HEK293 (cell line): ENCODE measurements at regions not wholly inside any gene's neighbourhood (a gene's known extent, or its start where the extent isn't known, plus 50 kb on each side); places are given as distances from the start of the nearest gene placed in this dataset.

ENCODE experiments used
- CTCF ChIA-PET: fragments of 350-600 bp; formaldehyde crosslinking; extraction: SDS; loops from one replicate; lab custom pipeline; 2021; ENCODE audit warnings: antibody characterized with exemption; lab: Yijun Ruan, JAX
- POLR2A ChIA-PET: fragments of 300-600 bp; formaldehyde crosslinking; extraction: SDS; loops from one replicate; lab custom pipeline; 2020; ENCODE audit warnings: antibody characterized with exemption, inconsistent platforms; lab: Yijun Ruan, JAX
- H3K27ac ChIP-seq: fragments of 200-500 bp; sonication (Bioruptor generic); 2 replicates; pipeline ENCODE4 v1.5.1; 2014; ENCODE audit warnings: low read depth, low read length, control low read depth, inconsistent platforms; ENCODE audit errors: extremely low read depth
- H3K36me3 ChIP-seq, 2 experiments: fragments of 200-500 bp in 1 of 2; sonication (Bioruptor generic) in 1 of 2; 1 replicate in 1 of 2; 2 replicates in 1 of 2; pipeline ENCODE4 v1.5.1; 2014 to 2017; ENCODE audit warnings: inconsistent platforms in 2 of 2, low read length in 2 of 2; ENCODE audit not compliant: control insufficient read depth in 2 of 2, insufficient read depth in 1 of 2
- H3K4me1 ChIP-seq: fragments of 200-500 bp; sonication (Bioruptor generic); 2 replicates; pipeline ENCODE4 v1.5.1; 2014; ENCODE audit warnings: mild to moderate bottlenecking, low read length, inconsistent platforms; ENCODE audit not compliant: control insufficient read depth, insufficient read depth
- H3K4me3 ChIP-seq: 2 replicates; pipeline ENCODE4 v1.5.1; 2011; ENCODE audit warnings: low read depth, mild to moderate bottlenecking, control low read depth, low read length, moderate library complexity
- H3K9me3 ChIP-seq: fragments of 200-500 bp; sonication (Bioruptor generic); 2 replicates; pipeline ENCODE4 v1.5.1; 2014; ENCODE audit warnings: low read depth, low read length, inconsistent platforms; ENCODE audit not compliant: control insufficient read depth, insufficient read depth
- EGR2 ChIP-seq: fragments of 450-650 bp; formaldehyde crosslinking; IDR thresholded peaks from 2 replicates; pipeline ENCODE4 v1.5.1; 2016; ENCODE audit warnings: low read depth, missing biosample characterization, missing genetic modification characterization
- GLIS1 ChIP-seq: fragments of 450-650 bp; formaldehyde crosslinking; IDR thresholded peaks from 2 replicates; pipeline ENCODE4 v1.5.1; 2016; ENCODE audit warnings: missing biosample characterization, missing genetic modification characterization
- GLIS2 ChIP-seq: fragments of 450-650 bp; formaldehyde crosslinking; IDR thresholded peaks from 2 replicates; pipeline ENCODE4 v1.5.1; 2016; ENCODE audit warnings: missing biosample characterization, missing genetic modification characterization
- KLF8 ChIP-seq: fragments of 450-650 bp; formaldehyde crosslinking; IDR thresholded peaks from 2 replicates; pipeline ENCODE4 v1.5.1; 2016; ENCODE audit warnings: missing biosample characterization, missing genetic modification characterization
- MEIS1 ChIP-seq: sonication (generic); formaldehyde crosslinking; IDR thresholded peaks from 2 replicates; pipeline ENCODE4 v1.8.1; 2022; ENCODE audit warnings: missing genetic modification reagents, mild to moderate bottlenecking, borderline replicate concordance
- PRDM1 ChIP-seq: fragments of 450-650 bp; formaldehyde crosslinking; IDR thresholded peaks from 2 replicates; pipeline ENCODE4; 2016; ENCODE audit warnings: missing biosample characterization, missing genetic modification characterization
- SP7 ChIP-seq: fragments of 450-650 bp; formaldehyde crosslinking; IDR thresholded peaks from 2 replicates; pipeline ENCODE4 v1.5.1; 2016; ENCODE audit warnings: missing biosample characterization, missing genetic modification characterization
- WT1 ChIP-seq: fragments of 450-650 bp; formaldehyde crosslinking; IDR thresholded peaks from 2 replicates; pipeline ENCODE4 v1.5.1; 2016; ENCODE audit warnings: missing biosample characterization, missing genetic modification characterization
- ZIC2 ChIP-seq: fragments of 450-650 bp; formaldehyde crosslinking; IDR thresholded peaks from 2 replicates; pipeline ENCODE4 v1.5.1; 2016; ENCODE audit warnings: missing biosample characterization, missing genetic modification characterization
- ZNF223 ChIP-seq: fragments of 450-650 bp; formaldehyde crosslinking; IDR thresholded peaks from 2 replicates; pipeline ENCODE4 v1.5.1; 2016; ENCODE audit warnings: missing biosample characterization, missing genetic modification characterization
- ZNF626 ChIP-seq: fragments of 450-650 bp; sonication (Bioruptor Pico); formaldehyde crosslinking; IDR thresholded peaks from 2 replicates; pipeline ENCODE4 v1.5.1; 2018; ENCODE audit warnings: missing biosample characterization, missing genetic modification characterization, inconsistent platforms
- ZNF76 ChIP-seq: fragments of 450-650 bp; formaldehyde crosslinking; IDR thresholded peaks from 2 replicates; pipeline ENCODE4; 2016; ENCODE audit warnings: low read depth, missing biosample characterization, missing genetic modification characterization, borderline replicate concordance
- TF ChIP-seq, protein P1 (sequence below): fragments of 450-650 bp; formaldehyde crosslinking; conservative IDR thresholded peaks from 2 replicates; pipeline ENCODE4 v1.5.1; 2016; ENCODE audit warnings: low read depth, missing biosample characterization, missing genetic modification characterization
- TF ChIP-seq, protein P2 (sequence below): fragments of 450-650 bp; formaldehyde crosslinking; IDR thresholded peaks from 2 replicates; pipeline ENCODE4 v1.5.1; 2017; ENCODE audit warnings: missing biosample characterization, missing genetic modification characterization
- TF ChIP-seq, protein P3 (sequence below): fragments of 450-650 bp; formaldehyde crosslinking; IDR thresholded peaks from 2 replicates; pipeline ENCODE4 v1.5.1; 2016; ENCODE audit warnings: missing biosample characterization, missing genetic modification characterization
- TF ChIP-seq, protein P4 (sequence below): fragments of 450-650 bp; formaldehyde crosslinking; IDR thresholded peaks from 2 replicates; pipeline ENCODE4 v1.5.1; 2016; ENCODE audit warnings: missing biosample characterization, missing genetic modification characterization

DNA sequence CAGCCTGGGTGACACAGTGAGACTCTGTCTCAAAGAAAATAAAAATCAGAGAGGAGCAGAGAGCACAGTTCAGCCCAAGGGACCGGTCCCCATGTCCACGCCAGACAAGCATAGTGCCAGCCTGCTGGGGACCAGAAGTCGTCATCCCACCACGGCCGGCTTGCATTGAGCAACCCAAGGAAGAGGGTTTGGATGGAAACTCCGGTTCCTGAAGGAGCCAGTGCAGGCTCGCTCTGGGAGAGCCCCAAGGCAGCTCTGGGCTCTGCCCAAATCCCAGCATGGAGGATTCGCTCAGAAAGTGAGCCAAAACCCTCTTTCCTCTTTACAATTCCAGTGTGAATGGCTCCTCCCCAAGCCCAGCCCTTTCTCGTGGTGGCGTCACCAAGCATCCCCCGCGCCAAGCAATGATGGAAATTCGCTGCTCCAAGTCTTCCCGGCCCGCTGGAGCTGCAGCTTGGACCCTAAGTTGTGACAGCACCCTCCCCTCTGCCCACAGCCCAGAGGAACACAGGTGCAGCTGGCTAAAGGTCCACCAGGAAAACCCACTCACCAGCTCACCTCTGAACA, 64.1 kb upstream of the SLC25A33 start (continued):
- TF ChIP-seq, protein P1, sequence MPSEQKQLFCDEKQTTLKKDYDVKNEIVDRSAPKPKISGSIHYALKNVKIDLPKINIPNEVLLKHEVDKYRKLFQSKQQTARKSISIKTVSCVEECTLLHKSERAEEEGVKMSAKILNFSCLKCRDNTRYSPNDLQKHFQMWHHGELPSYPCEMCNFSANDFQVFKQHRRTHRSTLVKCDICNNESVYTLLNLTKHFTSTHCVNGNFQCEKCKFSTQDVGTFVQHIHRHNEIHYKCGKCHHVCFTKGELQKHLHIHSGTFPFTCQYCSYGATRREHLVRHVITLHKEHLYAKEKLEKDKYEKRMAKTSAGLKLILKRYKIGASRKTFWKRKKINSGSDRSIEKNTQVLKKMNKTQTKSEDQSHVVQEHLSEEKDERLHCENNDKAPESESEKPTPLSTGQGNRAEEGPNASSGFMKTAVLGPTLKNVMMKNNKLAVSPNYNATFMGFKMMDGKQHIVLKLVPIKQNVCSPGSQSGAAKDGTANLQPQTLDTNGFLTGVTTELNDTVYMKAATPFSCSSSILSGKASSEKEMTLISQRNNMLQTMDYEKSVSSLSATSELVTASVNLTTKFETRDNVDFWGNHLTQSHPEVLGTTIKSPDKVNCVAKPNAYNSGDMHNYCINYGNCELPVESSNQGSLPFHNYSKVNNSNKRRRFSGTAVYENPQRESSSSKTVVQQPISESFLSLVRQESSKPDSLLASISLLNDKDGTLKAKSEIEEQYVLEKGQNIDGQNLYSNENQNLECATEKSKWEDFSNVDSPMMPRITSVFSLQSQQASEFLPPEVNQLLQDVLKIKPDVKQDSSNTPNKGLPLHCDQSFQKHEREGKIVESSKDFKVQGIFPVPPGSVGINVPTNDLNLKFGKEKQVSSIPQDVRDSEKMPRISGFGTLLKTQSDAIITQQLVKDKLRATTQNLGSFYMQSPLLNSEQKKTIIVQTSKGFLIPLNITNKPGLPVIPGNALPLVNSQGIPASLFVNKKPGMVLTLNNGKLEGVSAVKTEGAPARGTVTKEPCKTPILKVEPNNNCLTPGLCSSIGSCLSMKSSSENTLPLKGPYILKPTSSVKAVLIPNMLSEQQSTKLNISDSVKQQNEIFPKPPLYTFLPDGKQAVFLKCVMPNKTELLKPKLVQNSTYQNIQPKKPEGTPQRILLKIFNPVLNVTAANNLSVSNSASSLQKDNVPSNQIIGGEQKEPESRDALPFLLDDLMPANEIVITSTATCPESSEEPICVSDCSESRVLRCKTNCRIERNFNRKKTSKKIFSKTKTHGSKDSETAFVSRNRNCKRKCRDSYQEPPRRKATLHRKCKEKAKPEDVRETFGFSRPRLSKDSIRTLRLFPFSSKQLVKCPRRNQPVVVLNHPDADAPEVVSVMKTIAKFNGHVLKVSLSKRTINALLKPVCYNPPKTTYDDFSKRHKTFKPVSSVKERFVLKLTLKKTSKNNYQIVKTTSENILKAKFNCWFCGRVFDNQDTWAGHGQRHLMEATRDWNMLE (tag by site-specific recombination), result no peak
- no peak for TF ChIP-seq ZNF223 (tag by site-specific recombination)
- TF ChIP-seq, protein P2, sequence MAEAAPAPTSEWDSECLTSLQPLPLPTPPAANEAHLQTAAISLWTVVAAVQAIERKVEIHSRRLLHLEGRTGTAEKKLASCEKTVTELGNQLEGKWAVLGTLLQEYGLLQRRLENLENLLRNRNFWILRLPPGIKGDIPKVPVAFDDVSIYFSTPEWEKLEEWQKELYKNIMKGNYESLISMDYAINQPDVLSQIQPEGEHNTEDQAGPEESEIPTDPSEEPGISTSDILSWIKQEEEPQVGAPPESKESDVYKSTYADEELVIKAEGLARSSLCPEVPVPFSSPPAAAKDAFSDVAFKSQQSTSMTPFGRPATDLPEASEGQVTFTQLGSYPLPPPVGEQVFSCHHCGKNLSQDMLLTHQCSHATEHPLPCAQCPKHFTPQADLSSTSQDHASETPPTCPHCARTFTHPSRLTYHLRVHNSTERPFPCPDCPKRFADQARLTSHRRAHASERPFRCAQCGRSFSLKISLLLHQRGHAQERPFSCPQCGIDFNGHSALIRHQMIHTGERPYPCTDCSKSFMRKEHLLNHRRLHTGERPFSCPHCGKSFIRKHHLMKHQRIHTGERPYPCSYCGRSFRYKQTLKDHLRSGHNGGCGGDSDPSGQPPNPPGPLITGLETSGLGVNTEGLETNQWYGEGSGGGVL (tag by site-specific recombination), result no peak
- TF ChIP-seq ZNF76 (tag by site-specific recombination), result no peak
- no peak for TF ChIP-seq MEIS1 (CRISPR knock-in tag)
- no peak for TF ChIP-seq ZNF626 (tag by site-specific recombination)
- TF ChIP-seq EGR2 (tag by site-specific recombination), result no peak

DNA sequence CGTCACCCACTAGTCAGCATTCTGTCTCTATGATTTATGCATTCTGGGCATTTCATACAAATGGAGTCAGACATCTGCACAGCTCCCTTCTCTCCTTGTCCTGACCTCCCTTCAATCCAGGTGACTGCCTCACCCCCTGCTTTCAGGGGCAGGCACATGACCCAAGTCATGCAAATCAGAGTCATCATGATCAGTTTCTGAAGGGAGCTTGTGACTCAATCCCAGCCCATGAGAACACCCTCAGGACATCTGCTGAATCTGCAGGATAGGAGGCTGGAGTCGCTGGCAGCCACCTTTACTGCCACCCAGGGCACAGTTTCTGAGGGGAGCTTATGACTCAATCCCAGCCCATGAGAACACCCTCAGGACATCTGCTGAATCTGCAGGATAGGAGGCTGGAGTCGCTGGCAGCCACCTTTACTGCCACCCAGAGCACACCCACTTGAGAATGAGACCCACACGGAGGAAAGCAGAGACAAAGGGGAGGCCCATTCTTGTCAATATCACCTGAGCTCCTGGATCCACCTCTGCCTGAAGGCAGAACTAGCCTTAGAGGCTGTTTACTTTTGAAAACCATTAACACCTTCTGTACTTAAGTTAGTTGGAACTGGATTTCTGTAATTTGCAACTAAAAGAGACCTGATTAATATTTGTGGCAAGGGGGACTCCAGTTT, 62.3 kb upstream of the SLC25A33 start:
- no peaks in the 10 kb centered on the region for H3K4me1 ChIP-seq
- TF ChIP-seq KLF8 (tag by site-specific recombination) (no peak), WT1 (tag by site-specific recombination) (peak; percentile 74; the same call in 1 of the 2 replicates), MEIS1 (CRISPR knock-in tag) (no peak), PRDM1 (tag by site-specific recombination) (no peak), SP7 (tag by site-specific recombination) (peak; percentile 27), ZIC2 (tag by site-specific recombination) (peak; percentile 40), GLIS2 (peak; percentile 46; the same call in 1 of the 2 replicates), GLIS1 (tag by site-specific recombination) (peak; percentile 85)
- TF ChIP-seq, protein P3, sequence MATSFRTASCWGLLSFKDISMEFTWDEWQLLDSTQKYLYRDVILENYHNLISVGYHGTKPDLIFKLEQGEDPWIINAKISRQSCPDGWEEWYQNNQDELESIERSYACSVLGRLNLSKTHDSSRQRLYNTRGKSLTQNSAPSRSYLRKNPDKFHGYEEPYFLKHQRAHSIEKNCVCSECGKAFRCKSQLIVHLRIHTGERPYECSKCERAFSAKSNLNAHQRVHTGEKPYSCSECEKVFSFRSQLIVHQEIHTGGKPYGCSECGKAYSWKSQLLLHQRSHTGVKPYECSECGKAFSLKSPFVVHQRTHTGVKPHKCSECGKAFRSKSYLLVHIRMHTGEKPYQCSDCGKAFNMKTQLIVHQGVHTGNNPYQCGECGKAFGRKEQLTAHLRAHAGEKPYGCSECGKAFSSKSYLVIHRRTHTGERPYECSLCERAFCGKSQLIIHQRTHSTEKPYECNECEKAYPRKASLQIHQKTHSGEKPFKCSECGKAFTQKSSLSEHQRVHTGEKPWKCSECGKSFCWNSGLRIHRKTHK (tag by site-specific recombination), result no peak
- TF ChIP-seq, protein P4, sequence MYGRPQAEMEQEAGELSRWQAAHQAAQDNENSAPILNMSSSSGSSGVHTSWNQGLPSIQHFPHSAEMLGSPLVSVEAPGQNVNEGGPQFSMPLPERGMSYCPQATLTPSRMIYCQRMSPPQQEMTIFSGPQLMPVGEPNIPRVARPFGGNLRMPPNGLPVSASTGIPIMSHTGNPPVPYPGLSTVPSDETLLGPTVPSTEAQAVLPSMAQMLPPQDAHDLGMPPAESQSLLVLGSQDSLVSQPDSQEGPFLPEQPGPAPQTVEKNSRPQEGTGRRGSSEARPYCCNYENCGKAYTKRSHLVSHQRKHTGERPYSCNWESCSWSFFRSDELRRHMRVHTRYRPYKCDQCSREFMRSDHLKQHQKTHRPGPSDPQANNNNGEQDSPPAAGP (tag by site-specific recombination), result 0 out of 2 replicates have a peak, but pooled peaks have one; percentile 21
- no peak overlapping the region for H3K4me3 ChIP-seq
- H3K9me3 ChIP-seq, result no peaks in the 10 kb centered on the region
- POLR2A ChIA-PET, result no interaction called here
- no peak overlapping the region for H3K27ac ChIP-seq
- H3K36me3 ChIP-seq, result no peaks in the 10 kb centered on the region
- CTCF ChIA-PET, result interaction anchor here (0.6 to 1.5 kb wide), 3 partner anchors 14 to 210 kb away, joined by 4 to 8 read pairs (median 5); no protein-coding TSS in a partner anchor
